Cardiac fibroblast (primary cell): ENCODE measurements at regions not wholly inside any gene's neighbourhood (a gene's known extent, or its start where the extent isn't known, plus 50 kb on each side); places are given as distances from the start of the nearest gene placed in this dataset.

ENCODE experiments used
- DNase-seq, 2 donors: peaks; one replicate each; pipeline versions ENCODE4 v3.0.0 to v3.0.0-alpha.2; 2010; ENCODE audit warnings: low read depth in 2 of 2
- H3K4me3 ChIP-seq, 2 donors: replicated peaks in 1 of 2; 1 replicate in 1 of 2; 2 replicates in 1 of 2; pipeline ENCODE4 v1.5.1; 2011; ENCODE audit warnings: low read depth in 2 of 2, low read length in 2 of 2, mild to moderate bottlenecking in 2 of 2, moderate library complexity in 1 of 2
- TF ChIP-seq, protein P1 (sequence below): IDR thresholded peaks from one replicate; pipeline ENCODE4 v1.5.1; 2011; ENCODE audit warnings: low read depth, mild to moderate bottlenecking, low read length, inconsistent platforms

- TF ChIP-seq, protein P1, sequence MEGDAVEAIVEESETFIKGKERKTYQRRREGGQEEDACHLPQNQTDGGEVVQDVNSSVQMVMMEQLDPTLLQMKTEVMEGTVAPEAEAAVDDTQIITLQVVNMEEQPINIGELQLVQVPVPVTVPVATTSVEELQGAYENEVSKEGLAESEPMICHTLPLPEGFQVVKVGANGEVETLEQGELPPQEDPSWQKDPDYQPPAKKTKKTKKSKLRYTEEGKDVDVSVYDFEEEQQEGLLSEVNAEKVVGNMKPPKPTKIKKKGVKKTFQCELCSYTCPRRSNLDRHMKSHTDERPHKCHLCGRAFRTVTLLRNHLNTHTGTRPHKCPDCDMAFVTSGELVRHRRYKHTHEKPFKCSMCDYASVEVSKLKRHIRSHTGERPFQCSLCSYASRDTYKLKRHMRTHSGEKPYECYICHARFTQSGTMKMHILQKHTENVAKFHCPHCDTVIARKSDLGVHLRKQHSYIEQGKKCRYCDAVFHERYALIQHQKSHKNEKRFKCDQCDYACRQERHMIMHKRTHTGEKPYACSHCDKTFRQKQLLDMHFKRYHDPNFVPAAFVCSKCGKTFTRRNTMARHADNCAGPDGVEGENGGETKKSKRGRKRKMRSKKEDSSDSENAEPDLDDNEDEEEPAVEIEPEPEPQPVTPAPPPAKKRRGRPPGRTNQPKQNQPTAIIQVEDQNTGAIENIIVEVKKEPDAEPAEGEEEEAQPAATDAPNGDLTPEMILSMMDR: no peak
- no peak overlapping the region for H3K4me3 ChIP-seq
- DNase-seq: peak; percentile 53 to 59
Measured at GRCh38 chr1:199685369-199685768, 342.1 kb upstream of the NR5A2 start.

GRCh38 chr1:199687321-199687720, 340.2 kb upstream of the NR5A2 start:
- peak in 1 of 2 donors; percentile 29 for DNase-seq
- TF ChIP-seq, protein P1: no peak
- no peak overlapping the region for H3K4me3 ChIP-seq

DNA sequence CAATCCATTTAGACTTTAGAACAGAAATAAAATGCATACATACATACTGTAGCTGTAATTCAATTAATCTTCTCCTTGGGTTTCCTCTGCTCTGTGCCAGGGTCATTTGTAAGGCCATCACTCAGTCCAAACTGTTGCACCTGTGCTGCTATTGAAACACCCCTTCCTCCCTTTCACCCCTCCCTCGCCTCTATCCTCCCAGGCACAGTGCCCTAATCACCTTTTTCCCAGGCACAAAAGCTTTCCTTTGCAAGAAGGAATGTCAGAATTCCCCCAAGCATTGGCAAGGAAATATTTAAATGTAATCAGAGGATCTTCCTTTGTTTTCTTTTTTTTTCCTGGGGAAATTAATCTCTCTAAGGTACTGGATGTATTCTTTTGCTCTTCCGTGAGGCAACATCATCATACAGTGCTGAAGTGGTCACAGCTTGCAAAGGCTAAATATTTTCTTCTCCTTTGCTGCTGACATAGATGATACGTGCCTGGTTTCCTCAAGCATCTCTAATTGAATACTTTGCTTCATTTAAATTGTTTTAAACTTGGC, 339.3 kb upstream of the NR5A2 start:
- DNase-seq: no peak
- TF ChIP-seq, protein P1: no peak

DNA sequence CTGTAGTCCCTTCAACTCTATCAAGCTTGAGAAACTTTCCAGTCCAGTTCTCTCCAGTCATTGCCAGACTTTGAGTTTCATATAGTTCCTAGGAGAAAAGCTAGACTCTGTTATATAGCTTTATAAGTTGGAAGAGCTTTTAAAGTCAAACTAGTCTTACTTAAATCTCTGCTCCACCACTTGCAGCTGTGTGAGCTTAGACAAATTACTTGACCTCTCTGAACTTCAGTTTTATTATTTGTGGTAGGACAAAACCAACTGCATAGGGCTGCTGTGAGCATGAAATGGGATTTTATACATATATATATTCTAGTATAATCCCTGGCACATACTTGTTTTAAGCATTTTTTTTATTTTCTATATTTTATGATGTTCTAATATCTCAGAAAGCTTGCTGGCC, 338.7 kb upstream of the NR5A2 start:
- TF ChIP-seq, protein P1: no peak
- no peak for DNase-seq
- no peak overlapping the region for H3K4me3 ChIP-seq

More for the DNA sequence above, 339.3 kb upstream of the NR5A2 start:
- H3K4me3 ChIP-seq: no peak overlapping the region

- DNase-seq: no peak
- TF ChIP-seq, protein P1: no peak
Measured at GRCh38 chr1:199690496-199690895, 337.0 kb upstream of the NR5A2 start.

GRCh38 chr1:199691540-199691939, 336.0 kb upstream of the NR5A2 start:
- TF ChIP-seq, protein P1: no peak
- DNase-seq: peak; percentile 87 to 88
- H3K4me3 ChIP-seq: no peak overlapping the region

More at GRCh38 chr1:199690496-199690895, 337.0 kb upstream of the NR5A2 start:
- no peak overlapping the region for H3K4me3 ChIP-seq

DNA sequence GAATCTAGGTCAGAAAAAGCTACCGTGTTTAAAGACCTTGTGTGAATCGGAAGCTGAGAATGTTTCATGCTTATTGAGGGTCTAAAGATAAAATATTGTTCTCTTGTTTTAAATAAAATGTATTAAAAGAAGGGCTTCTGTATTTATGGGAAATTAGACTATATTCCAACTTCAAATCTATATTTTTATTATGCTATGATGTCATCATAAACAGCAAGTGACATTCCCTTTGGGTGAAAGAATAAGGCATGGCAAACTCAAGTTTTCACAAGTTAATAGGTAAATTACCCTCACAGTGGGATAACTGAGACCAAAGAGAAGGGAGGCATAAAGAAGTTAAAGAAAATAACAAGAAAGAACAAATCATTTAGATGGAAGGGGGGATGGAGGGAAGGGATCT, 333.8 kb upstream of the NR5A2 start:
- TF ChIP-seq, protein P1: no peak

More for the DNA sequence above, 333.8 kb upstream of the NR5A2 start:
- H3K4me3 ChIP-seq: no peak overlapping the region
- DNase-seq: no peak
